Trophoblast cell (in vitro differentiated cells and primary cell): ENCODE measurements at regions not wholly inside any gene's neighbourhood (a gene's known extent, or its start where the extent isn't known, plus 50 kb on each side); places are given as distances from the start of the nearest gene placed in this dataset.
A peak's percentile ranks its signal among the peaks of the same experiment; 100 is the strongest.

ENCODE experiments used
- DNase-seq, 2 donors: peaks; one replicate each; pipeline ENCODE4 v3.0.0-alpha.2; 2016
- H2AFZ ChIP-seq: 2 replicates; pipeline ENCODE4 v1.6.1; 2013; ENCODE audit warnings: low read length, moderate library complexity, mild to moderate bottlenecking; ENCODE audit not compliant: insufficient read depth, poor library complexity
- H2AK5ac ChIP-seq: 2 replicates; pipeline ENCODE4 v1.6.1; 2013; ENCODE audit warnings: mild to moderate bottlenecking, low read length
- H2BK120ac ChIP-seq: 2 replicates; pipeline ENCODE4 v1.6.1; 2013; ENCODE audit warnings: low read length, mild to moderate bottlenecking, moderate library complexity; ENCODE audit not compliant: insufficient read depth, poor library complexity
- H2BK12ac ChIP-seq: 2 replicates; pipeline ENCODE4 v1.6.1; 2013; ENCODE audit warnings: mild to moderate bottlenecking, low read length, moderate library complexity
- H2BK5ac ChIP-seq: 2 replicates; pipeline ENCODE4 v1.6.1; 2013; ENCODE audit warnings: low read length, low read depth, moderate library complexity, mild to moderate bottlenecking; ENCODE audit not compliant: poor library complexity
- H3K14ac ChIP-seq: 2 replicates; pipeline ENCODE4 v1.6.1; 2013; ENCODE audit warnings: mild to moderate bottlenecking, low read length
- H3K18ac ChIP-seq: 2 replicates; pipeline ENCODE4 v1.6.1; 2013; ENCODE audit warnings: mild to moderate bottlenecking, low read length
- H3K23ac ChIP-seq: 2 replicates; pipeline ENCODE4 v1.6.1; 2013; ENCODE audit warnings: low read length
- H3K27ac ChIP-seq: 2 replicates; pipeline ENCODE4 v1.5.1; 2013; ENCODE audit warnings: low read depth, mild to moderate bottlenecking, inconsistent platforms, low read length, moderate library complexity
- H3K27me3 ChIP-seq: 2 replicates; pipeline ENCODE4 v1.6.1; 2013; ENCODE audit warnings: inconsistent platforms, mild to moderate bottlenecking, low read length, moderate library complexity; ENCODE audit not compliant: insufficient read depth
- H3K36me3 ChIP-seq, 2 experiments: 1 replicate in 1 of 2; 2 replicates in 1 of 2; pipeline ENCODE4 v1.6.1; 2013; ENCODE audit warnings: low read length in 2 of 2, mild to moderate bottlenecking in 2 of 2, moderate library complexity in 1 of 2; ENCODE audit not compliant: insufficient read depth in 2 of 2, control insufficient read depth in 1 of 2
- H3K4ac ChIP-seq: 2 replicates; pipeline ENCODE4 v1.6.1; 2013; ENCODE audit warnings: low read depth, mild to moderate bottlenecking, low read length, moderate library complexity
- H3K4me1 ChIP-seq, 2 experiments: 1 replicate in 1 of 2; 2 replicates in 1 of 2; pipeline ENCODE4 v1.6.1; 2013; ENCODE audit warnings: low read length in 2 of 2, mild to moderate bottlenecking in 2 of 2, moderate library complexity in 1 of 2; ENCODE audit not compliant: insufficient read depth in 2 of 2, control insufficient read depth in 1 of 2
- H3K4me2 ChIP-seq: 2 replicates; pipeline ENCODE4 v1.6.1; 2013; ENCODE audit warnings: inconsistent platforms, mild to moderate bottlenecking, low read length, moderate library complexity
- H3K4me3 ChIP-seq: 2 replicates; pipeline ENCODE4 v1.5.1; 2013; ENCODE audit warnings: mild to moderate bottlenecking, low read depth, low read length, inconsistent platforms
- H3K79me1 ChIP-seq: one replicate; pipeline ENCODE4 v1.6.1; 2013; ENCODE audit warnings: low read length
- H3K79me2 ChIP-seq: 2 replicates; pipeline ENCODE4 v1.6.1; 2013; ENCODE audit warnings: low read length, mild to moderate bottlenecking; ENCODE audit not compliant: control insufficient read depth, insufficient read depth, poor library complexity
- H3K9ac ChIP-seq: 2 replicates; pipeline ENCODE4 v1.6.1; 2013; ENCODE audit warnings: mild to moderate bottlenecking, low read length
- H3K9me3 ChIP-seq: 2 replicates; pipeline ENCODE4 v1.6.1; 2013; ENCODE audit warnings: low read depth, mild to moderate bottlenecking, control low read depth, inconsistent platforms, low read length; ENCODE audit not compliant: insufficient read depth
- H4K12ac ChIP-seq: 2 replicates; pipeline ENCODE4 v1.6.1; 2013; ENCODE audit warnings: low read depth, mild to moderate bottlenecking, low read length, moderate library complexity
- H4K8ac ChIP-seq: 2 replicates; pipeline ENCODE4 v1.6.1; 2013; ENCODE audit warnings: low read depth, mild to moderate bottlenecking, low read length, moderate library complexity
- H4K91ac ChIP-seq: one replicate; pipeline ENCODE4 v1.6.1; 2013; ENCODE audit warnings: low read depth, mild to moderate bottlenecking, low read length, moderate library complexity
- WGBS: extraction: QIAGEN DNeasy Blood & Tissue Kit; methylation state at CpG from one replicate; pipeline ENCODE4 v1.1.7; 2013; ENCODE audit warnings: missing lambda C conversion rate; ENCODE audit not compliant: insufficient read length, insufficient coverage; ENCODE audit errors: extremely low coverage; 5-methylcytosine and 5-hydroxymethylcytosine counted together

GRCh38 chr3:14265246-14265962 lies 86.8 kb downstream of the LSM3 start:
- Histone ChIP-seq H3K9ac (no peak overlapping the region), H3K36me3 (no peaks in the 10 kb centered on the region), H3K27ac (no peak overlapping the region), H2BK120ac (no peak overlapping the region), H2AK5ac (no peak overlapping the region), H2AFZ (no peak overlapping the region), H4K8ac (no peak overlapping the region), H4K12ac (no peak overlapping the region), H3K4ac (no peak overlapping the region), H3K79me2 (peaks cover 1% of the 10 kb centered on the region), H2BK12ac (no peak overlapping the region), H3K79me1 (peaks cover 7% of the 10 kb centered on the region), H4K91ac (no peak overlapping the region), H3K18ac (no peak overlapping the region), H3K4me2 (no peak overlapping the region), H3K4me3 (no peak overlapping the region), H2BK5ac (no peak overlapping the region), H3K4me1 (peaks cover 7 to 8% of the 10 kb centered on the region in 2 experiments), H3K27me3 (no peaks in the 10 kb centered on the region), H3K9me3 (peaks cover 3% of the 10 kb centered on the region), H3K14ac (no peak overlapping the region), H3K23ac (no peak overlapping the region)
- peak; percentile 81 to 82 for DNase-seq
- no CpG with 5 or more reads among the region's 11 CpGs for WGBS

DNA sequence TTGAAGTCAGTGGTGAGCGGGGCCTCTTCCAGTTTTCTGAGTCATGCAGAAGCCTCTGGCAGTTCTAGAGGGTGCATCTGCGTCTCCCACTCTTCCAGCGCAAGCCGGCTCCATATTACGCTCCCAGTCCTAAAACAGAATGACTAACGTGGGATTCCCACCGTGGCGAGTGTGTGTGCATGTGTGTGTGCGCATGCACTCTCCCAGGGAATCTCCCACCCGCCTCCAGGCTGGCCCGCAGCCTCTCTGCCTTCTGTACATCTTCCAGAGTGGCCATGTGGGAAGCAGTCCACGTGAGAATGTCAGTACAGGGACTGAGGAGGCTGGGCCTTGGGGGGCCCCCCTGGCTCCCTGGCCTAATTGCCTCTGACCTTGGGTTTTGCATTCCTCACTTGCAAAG lies 87.7 kb downstream of the LSM3 start:
- Histone ChIP-seq H3K79me2 (peaks cover 1% of the 10 kb centered on the region), H3K4ac (no peak overlapping the region), H3K4me1 (peaks cover 5 to 7% of the 10 kb centered on the region in 2 experiments), H2AFZ (no peak overlapping the region), H3K14ac (peak overlapping the region; percentile 19), H3K9me3 (peaks cover 3% of the 10 kb centered on the region), H3K18ac (peak overlapping the region; percentile 43), H3K4me2 (no peak overlapping the region), H4K91ac (peak overlapping the region; percentile 50), H3K27ac (no peak overlapping the region), H3K23ac (no peak overlapping the region), H2BK12ac (no peak overlapping the region), H2AK5ac (no peak overlapping the region), H4K12ac (no peak overlapping the region), H3K27me3 (no peaks in the 10 kb centered on the region), H2BK120ac (no peak overlapping the region), H4K8ac (no peak overlapping the region), H3K9ac (no peak overlapping the region), H3K36me3 (no peaks in the 10 kb centered on the region), H2BK5ac (no peak overlapping the region), H3K4me3 (no peak overlapping the region), H3K79me1 (peaks cover 4% of the 10 kb centered on the region)
- WGBS: no CpG with 5 or more reads among the region's 12 CpGs
- DNase-seq: peak; percentile 61 to 64

- Histone ChIP-seq H2BK12ac (no peak overlapping the region), H2BK120ac (no peak overlapping the region), H3K79me1 (peaks cover 7% of the 10 kb centered on the region), H3K18ac (no peak overlapping the region), H3K27ac (no peak overlapping the region), H3K4me3 (no peak overlapping the region), H2AFZ (no peak overlapping the region), H4K8ac (no peak overlapping the region), H3K9ac (no peak overlapping the region), H3K14ac (no peak overlapping the region), H3K4me2 (no peak overlapping the region), H4K12ac (no peak overlapping the region), H3K23ac (no peak overlapping the region), H3K79me2 (peaks cover 1% of the 10 kb centered on the region), H4K91ac (peak overlapping the region; percentile 50), H3K36me3 (no peaks in the 10 kb centered on the region), H2AK5ac (no peak overlapping the region), H3K4ac (no peak overlapping the region), H3K4me1 (peaks cover 5 to 9% of the 10 kb centered on the region in 2 experiments), H2BK5ac (no peak overlapping the region), H3K9me3 (peaks cover 3% of the 10 kb centered on the region), H3K27me3 (no peaks in the 10 kb centered on the region)
- DNase-seq: peak; percentile 94 to 95
- no CpG with 5 or more reads among the region's 5 CpGs for WGBS
These were observed 89.4 kb downstream of the LSM3 start for GRCh38 chr3:14267976-14268375.

DNA sequence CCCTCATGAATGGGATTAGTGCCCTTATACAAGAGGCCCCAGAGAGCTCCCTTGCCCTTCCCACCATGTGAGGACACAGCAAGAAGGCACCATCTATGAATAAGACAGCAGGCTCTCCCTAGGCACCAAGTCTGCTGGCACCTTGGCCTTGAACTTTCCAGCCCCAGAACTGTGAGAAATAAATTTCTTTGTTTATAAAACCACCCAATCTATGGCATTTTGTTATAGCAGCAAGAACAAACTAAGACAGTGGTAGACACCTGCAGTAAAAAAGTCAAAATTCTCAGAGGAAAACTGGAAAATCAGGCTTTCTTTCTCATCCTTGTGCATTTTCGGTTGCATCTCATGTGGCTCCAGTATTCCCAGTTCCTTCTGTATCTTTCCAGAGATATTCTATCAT lies 90.3 kb downstream of the LSM3 start:
- peaks cover 8 to 14% of the 10 kb centered on the region in 2 experiments for H3K4me1 ChIP-seq
- H3K27me3 ChIP-seq: no peaks in the 10 kb centered on the region
- no peak overlapping the region for H3K4me2 ChIP-seq
- H2BK12ac ChIP-seq: no peak overlapping the region
- no peak overlapping the region for H4K12ac ChIP-seq
- H3K36me3 ChIP-seq: no peaks in the 10 kb centered on the region
- no peak overlapping the region for H3K27ac ChIP-seq
- peaks cover 10% of the 10 kb centered on the region for H3K79me1 ChIP-seq
- peaks cover 2% of the 10 kb centered on the region for H3K9me3 ChIP-seq
- peaks cover 1% of the 10 kb centered on the region for H3K79me2 ChIP-seq
- no peak overlapping the region for H2AFZ ChIP-seq
- H2BK5ac ChIP-seq: no peak overlapping the region
- no peak overlapping the region for H3K18ac ChIP-seq
- H3K14ac ChIP-seq: no peak overlapping the region
- no peak overlapping the region for H3K9ac ChIP-seq
- no CpG with 5 or more reads among the region's 1 CpG for WGBS
- H2AK5ac ChIP-seq: peak overlapping the region; percentile 15
- no peak overlapping the region for H2BK120ac ChIP-seq
- no peak overlapping the region for H3K4me3 ChIP-seq
- H3K4ac ChIP-seq: no peak overlapping the region
- H4K8ac ChIP-seq: no peak overlapping the region
- DNase-seq: peak in 1 of 2 donors; percentile 56
- no peak overlapping the region for H4K91ac ChIP-seq
- H3K23ac ChIP-seq: no peak overlapping the region
